GM23248 (cell line): ENCODE measurements at regions not wholly inside any gene's neighbourhood (a gene's known extent, or its start where the extent isn't known, plus 50 kb on each side); places are given as distances from the start of the nearest gene placed in this dataset.

Source experiments
- EZH2 ChIP-seq: fragments of 200-600 bp; sonication (generic); IDR thresholded peaks from 2 replicates; pipeline ENCODE4 v1.6.1; 2018; ENCODE audit warnings: antibody characterized with exemption, mild to moderate bottlenecking; ENCODE audit not compliant: insufficient read depth, poor library complexity, severe bottlenecking
- EZH2phosphoT487 ChIP-seq: fragments of 200-600 bp; sonication (generic); IDR thresholded peaks from 2 replicates; pipeline ENCODE4 v1.6.1; 2018; ENCODE audit warnings: antibody characterized with exemption, moderate library complexity, mild to moderate bottlenecking, low read depth; ENCODE audit not compliant: insufficient read depth

GRCh38 chr13:63092456-63092855 lies 1676.8 kb upstream of the PCDH20 start:
- TF ChIP-seq EZH2phosphoT487 (no peak), EZH2 (no peak)
